ENCODE measurements at regions not wholly inside any gene's neighbourhood (a gene's known extent, or its start where the extent isn't known, plus 50 kb on each side); places are given as distances from the start of the nearest gene placed in this dataset.

- no peak for TF ChIP-seq CTCF (IDR thresholded peaks at IDR 0.05)
- no peak for TF ChIP-seq POLR2A (IDR thresholded peaks at IDR 0.05)
These were observed 219.2 kb upstream of the SGO1 start for GRCh38 chr3:20405231-20405630.
